ENCODE measurements at regions not wholly inside any gene's neighbourhood (a gene's known extent, or its start where the extent isn't known, plus 50 kb on each side); places are given as distances from the start of the nearest gene placed in this dataset.
"Not testable (repeated sequence)": the region's sequence is repeated elsewhere in the genome, so short reads cannot be mapped to it uniquely, and the experiment has no call there.

GRCh38 chr2:48205137-48205798 is 109.2 kb upstream of the FOXN2 start:
- H3K4me3 ChIP-seq (ENCODE audit: low read depth, low read length), result no peak overlapping the region
- peak; percentile 16 for DNase-seq (ENCODE audit: low read depth)
- peak; percentile 24 for TF ChIP-seq CTCF (IDR thresholded peaks at IDR 0.05; ENCODE audit: insufficient read depth, low read length)

- not testable (repeated sequence) for H3K4me3 ChIP-seq (ENCODE audit: low read depth, low read length); DNase-seq (ENCODE audit: low read depth)
Measured at GRCh38 chr2:48206056-48206656, 108.3 kb upstream of the FOXN2 start.

GRCh38 chr2:48207201-48207641 is 107.3 kb upstream of the FOXN2 start:
- no peak for TF ChIP-seq CTCF (IDR thresholded peaks at IDR 0.05; ENCODE audit: insufficient read depth, low read length)
- H3K4me3 ChIP-seq (ENCODE audit: low read depth, low read length), result no peak overlapping the region
- no peak for DNase-seq (ENCODE audit: low read depth)

- H3K4me3 ChIP-seq (ENCODE audit: low read depth, low read length), result no peak overlapping the region
- TF ChIP-seq CTCF (IDR thresholded peaks at IDR 0.05; ENCODE audit: insufficient read depth, low read length), result no peak
- no peak for DNase-seq (ENCODE audit: low read depth)
Measured at GRCh38 chr2:48207851-48208250, 106.6 kb upstream of the FOXN2 start.

GRCh38 chr2:48209214-48209885 is 105.1 kb upstream of the FOXN2 start:
- no peak overlapping the region for H3K4me3 ChIP-seq (ENCODE audit: low read depth, low read length)
- DNase-seq (ENCODE audit: low read depth), result peak; percentile 62
- no peak for TF ChIP-seq CTCF (IDR thresholded peaks at IDR 0.05; ENCODE audit: insufficient read depth, low read length)

- no peak for TF ChIP-seq CTCF (IDR thresholded peaks at IDR 0.05; ENCODE audit: insufficient read depth, low read length)
- H3K4me3 ChIP-seq (ENCODE audit: low read depth, low read length), result no peak overlapping the region
- DNase-seq (ENCODE audit: low read depth), result no peak
Measured at GRCh38 chr2:48210189-48210588, 104.3 kb upstream of the FOXN2 start.

GRCh38 chr2:48213646-48214045 is 100.8 kb upstream of the FOXN2 start:
- TF ChIP-seq CTCF (IDR thresholded peaks at IDR 0.05; ENCODE audit: insufficient read depth, low read length), result no peak
- no peak for DNase-seq (ENCODE audit: low read depth)
- no peak overlapping the region for H3K4me3 ChIP-seq (ENCODE audit: low read depth, low read length)

Measured in fibroblast of the aortic adventitia (primary cell).